GM12875 (cell line): ENCODE measurements at regions not wholly inside any gene's neighbourhood (a gene's known extent, or its start where the extent isn't known, plus 50 kb on each side); places are given as distances from the start of the nearest gene placed in this dataset.

Experiments
- H3K4me3 ChIP-seq: one replicate; pipeline ENCODE4 v1.5.1; 2011; ENCODE audit warnings: low read depth, low read length, control low read depth
- CTCF ChIP-seq: IDR thresholded peaks from 2 replicates; pipeline ENCODE4 v1.5.1; 2011; ENCODE audit warnings: low read depth, mild to moderate bottlenecking, control low read depth, inconsistent platforms, low read length, moderate library complexity, borderline replicate concordance; ENCODE audit not compliant: insufficient read depth

DNA sequence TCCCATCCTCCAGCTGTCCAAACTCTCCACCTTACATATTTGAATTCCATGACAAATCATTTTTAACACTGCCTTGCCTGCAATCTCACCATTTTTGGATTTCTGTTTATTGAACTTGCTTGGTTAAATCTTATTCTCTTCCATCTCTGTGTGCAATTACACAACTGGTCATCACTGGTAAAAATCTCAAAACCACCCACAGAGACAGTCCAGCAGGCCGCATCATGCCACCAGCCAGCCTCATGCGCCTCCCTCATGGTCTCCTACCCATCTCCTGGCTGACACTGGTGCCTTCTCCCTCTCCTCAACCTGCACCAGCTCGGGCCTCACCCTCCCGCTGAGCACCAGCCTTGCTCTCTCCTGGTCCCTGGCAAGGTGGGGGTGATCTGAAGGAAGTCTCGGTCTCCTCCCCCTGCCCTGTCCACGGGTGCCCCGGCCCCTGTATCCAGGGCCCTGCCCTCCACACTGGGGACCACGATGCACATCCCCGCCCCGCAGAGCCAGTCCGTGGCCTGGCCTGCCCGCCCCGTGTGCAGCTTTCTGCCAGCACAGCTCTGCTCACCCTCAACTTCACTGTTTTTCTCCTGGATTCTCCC, 92.0 kb downstream of the THBS2 start:
- H3K4me3 ChIP-seq = no peak overlapping the region
- no peak for TF ChIP-seq CTCF

DNA sequence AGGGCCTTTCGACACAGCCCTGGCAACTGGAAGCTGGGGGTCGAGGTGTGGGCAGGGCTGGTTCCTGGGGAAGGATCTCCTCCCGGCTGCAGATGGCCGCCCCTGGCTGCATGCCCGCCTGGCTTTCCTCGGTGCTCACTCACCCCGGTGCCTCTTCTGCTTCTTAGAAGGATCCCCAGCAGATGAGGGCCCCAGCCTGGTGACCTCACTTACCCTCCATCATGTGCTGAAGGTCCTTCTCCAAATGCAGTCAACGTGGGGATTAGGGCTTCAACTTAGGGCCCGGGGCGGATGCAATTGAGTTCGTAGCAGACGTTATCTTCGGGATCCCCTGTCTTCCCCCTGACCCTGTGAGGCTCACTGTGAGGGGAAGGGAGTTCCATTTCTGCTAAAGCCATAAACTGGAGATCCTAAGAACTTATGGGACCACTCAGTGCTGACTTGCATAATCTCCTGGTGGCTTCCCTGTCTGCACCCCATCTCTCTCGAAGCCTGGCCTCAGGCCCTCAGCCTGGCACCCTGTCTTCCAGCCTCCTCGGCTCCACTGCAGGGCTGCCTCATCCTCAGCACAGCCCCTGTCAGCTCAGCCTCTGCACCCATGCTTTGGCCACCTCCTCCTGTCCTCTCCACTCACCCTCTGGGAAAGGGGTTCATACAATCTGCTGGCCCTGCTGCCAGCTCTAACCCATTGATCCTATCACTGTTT, 92.6 kb downstream of the THBS2 start:
- H3K4me3 ChIP-seq = no peak overlapping the region
- no peak for TF ChIP-seq CTCF

- no peak for TF ChIP-seq CTCF
- H3K4me3 ChIP-seq = no peak overlapping the region
These were observed 93.4 kb downstream of the THBS2 start for GRCh38 chr6:169160091-169160854.

DNA sequence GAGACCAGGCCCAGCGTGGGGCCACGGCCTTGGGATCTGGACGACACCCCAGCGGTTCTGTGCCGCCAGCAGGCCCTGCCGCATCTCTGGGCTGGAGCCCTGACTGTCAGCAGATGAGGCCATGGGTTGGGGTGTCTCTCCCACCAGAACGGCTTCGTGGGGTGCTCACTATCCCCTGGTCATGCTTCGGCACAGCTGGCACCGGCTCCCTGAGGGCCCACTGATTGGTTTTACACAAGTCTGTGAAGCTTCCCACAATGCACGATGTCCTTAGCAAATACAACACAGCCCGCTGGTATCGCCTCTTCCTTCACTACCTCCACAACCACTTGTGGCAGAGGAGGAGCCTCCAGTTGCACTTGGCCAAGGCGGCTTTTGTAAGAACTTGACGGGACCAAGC, 94.3 kb downstream of the THBS2 start:
- no peak for TF ChIP-seq CTCF

GRCh38 chr6:169158691-169159090, 95.0 kb downstream of the THBS2 start:
- no peak for TF ChIP-seq CTCF
- no peak overlapping the region for H3K4me3 ChIP-seq

More for the DNA sequence above, 94.3 kb downstream of the THBS2 start:
- no peak overlapping the region for H3K4me3 ChIP-seq

- no peak for TF ChIP-seq CTCF
These were observed 95.5 kb downstream of the THBS2 start for GRCh38 chr6:169158174-169158573.

More at GRCh38 chr6:169158174-169158573, 95.5 kb downstream of the THBS2 start:
- no peak overlapping the region for H3K4me3 ChIP-seq
